ENCODE measurements at regions not wholly inside any gene's neighbourhood (a gene's known extent, or its start where the extent isn't known, plus 50 kb on each side); places are given as distances from the start of the nearest gene placed in this dataset.

DNA sequence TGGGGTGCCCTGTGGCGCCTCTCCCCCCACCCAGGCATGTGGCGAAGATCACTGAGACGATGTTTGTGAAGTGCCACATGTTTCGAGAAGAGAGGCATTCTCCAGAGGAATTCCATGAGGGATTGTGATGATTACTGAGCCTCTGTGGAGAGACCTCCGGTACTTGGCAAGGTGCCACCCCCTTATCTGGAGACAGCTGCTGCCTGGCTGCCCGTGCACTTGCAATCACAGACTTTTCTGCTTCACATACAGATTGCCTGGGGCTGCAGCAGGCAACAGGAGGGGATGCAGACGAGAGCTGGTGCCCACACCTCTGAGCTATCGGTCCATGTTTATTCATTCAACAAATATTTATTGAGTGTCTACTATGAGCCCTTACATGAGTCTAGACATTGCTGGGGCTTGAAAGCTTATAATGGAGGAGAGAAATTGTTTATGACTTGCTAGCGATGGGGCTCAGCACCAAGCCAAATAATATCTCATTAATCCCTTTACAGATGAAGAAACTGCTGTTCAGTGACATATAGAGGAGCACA lies 317.2 kb upstream of the ZFHX3 start:
- TF ChIP-seq, protein P1, sequence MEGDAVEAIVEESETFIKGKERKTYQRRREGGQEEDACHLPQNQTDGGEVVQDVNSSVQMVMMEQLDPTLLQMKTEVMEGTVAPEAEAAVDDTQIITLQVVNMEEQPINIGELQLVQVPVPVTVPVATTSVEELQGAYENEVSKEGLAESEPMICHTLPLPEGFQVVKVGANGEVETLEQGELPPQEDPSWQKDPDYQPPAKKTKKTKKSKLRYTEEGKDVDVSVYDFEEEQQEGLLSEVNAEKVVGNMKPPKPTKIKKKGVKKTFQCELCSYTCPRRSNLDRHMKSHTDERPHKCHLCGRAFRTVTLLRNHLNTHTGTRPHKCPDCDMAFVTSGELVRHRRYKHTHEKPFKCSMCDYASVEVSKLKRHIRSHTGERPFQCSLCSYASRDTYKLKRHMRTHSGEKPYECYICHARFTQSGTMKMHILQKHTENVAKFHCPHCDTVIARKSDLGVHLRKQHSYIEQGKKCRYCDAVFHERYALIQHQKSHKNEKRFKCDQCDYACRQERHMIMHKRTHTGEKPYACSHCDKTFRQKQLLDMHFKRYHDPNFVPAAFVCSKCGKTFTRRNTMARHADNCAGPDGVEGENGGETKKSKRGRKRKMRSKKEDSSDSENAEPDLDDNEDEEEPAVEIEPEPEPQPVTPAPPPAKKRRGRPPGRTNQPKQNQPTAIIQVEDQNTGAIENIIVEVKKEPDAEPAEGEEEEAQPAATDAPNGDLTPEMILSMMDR (IDR thresholded peaks at IDR 0.05) = no peak

DNA sequence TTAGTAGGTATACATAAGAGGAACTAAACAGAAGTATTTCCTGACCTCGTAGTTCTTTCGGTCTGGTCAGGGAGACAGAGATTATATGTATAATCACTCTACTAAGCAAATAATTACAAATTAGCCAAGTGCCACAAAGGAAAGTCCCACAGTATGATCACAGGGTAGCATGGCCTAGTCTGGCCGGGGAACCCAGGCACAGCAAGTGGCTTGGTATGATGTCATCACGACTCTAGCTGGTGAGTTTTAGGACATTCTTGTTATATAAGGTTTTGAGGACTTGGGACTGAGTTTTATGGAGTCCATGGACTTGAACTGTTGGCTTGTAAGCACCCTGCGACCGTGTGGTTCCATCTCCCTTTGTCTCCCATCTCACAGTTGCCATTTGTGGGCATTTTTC lies 316.5 kb upstream of the ZFHX3 start:
- TF ChIP-seq, protein P1 (IDR thresholded peaks at IDR 0.05) = no peak

DNA sequence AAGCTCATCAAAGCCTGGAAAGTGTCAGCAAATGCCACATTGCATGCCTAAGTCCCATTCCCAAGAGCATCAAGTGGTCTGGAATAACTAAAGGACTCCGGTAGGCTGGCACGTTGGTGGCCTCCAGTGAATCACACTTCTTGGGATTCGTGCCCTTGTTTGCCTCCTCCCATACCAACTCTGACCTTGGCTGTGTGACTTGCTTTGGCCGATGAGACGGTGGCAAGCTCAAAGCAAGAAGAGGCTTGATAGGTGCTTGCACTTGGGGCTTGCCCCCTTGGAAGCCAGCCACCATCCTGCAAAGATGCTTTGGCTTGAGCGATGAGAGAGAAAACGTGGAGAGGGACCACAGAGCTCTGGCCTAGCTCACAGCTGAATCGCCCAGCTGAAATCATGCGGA lies 313.1 kb upstream of the ZFHX3 start:
- TF ChIP-seq, protein P1 (IDR thresholded peaks at IDR 0.05) = no peak

DNA sequence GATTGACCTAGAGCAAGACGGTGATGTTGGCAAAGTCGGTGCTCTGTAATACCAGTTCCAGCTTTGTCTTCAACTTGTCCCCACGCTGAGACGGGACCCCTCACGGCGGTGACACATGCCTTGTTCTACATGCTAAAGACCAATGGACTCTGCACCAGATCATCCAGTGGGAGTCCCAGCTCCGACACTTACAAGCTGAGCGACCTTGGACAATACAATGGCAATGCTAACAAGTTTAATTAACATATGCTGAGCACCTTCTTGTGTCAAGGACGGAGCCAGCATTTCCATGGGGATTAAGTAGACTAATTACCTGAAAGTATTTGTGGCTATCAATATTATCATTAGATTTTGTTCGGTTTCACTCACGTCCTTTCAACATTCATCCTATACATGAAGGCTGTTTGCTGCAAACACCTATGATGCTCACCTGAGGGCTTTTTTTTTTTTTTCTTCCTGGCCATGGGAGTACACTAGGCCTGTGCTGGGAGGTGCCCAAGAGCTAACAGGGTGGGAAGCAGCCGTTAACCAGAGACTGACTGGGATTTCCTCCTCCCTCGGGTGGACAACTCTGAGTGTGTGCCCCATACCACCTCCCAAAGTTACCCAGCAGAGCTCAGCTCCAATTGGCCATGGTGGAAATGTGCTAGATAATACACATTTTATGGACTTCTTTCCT lies 308.6 kb upstream of the ZFHX3 start:
- TF ChIP-seq, protein P1 (IDR thresholded peaks at IDR 0.05) = no peak

DNA sequence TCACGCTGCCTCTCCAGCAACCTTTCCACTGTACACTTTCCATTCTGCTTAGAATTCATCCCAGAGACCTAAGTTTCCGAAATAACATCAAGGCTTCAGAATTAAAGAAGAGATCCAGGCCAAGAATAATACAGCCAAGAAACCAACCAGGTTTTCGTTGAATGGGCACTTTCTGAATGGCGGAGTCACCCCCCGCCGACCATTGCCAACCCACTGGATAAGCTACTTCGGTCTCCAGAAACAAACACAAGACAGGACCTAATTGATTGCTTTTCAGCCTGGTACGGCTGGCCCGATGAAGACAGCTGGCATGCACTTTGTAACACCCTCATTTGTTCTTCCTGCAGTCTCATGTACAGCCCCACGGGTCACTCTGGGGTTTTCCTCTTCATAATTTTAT lies 308.1 kb upstream of the ZFHX3 start:
- TF ChIP-seq, protein P1 (IDR thresholded peaks at IDR 0.05) = no peak

DNA sequence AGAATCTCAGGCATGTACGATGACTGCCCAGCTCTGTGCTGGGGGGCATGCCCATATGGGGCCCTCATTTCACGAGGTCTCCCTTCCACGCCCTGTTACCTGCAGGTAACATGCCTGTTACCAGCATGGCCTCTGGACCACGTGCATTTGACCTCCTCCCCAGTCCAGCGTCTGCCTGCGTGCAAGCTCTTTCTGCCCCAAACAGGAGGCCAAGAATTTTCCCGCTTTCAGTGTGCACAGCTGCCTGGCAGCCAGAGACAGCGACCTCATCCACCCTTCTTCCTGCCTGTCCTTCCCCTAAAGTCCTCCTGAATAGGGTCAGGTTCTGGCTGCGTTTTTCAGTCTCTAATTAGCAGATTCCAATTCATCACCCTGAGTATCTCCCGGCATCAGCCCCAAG lies 306.5 kb upstream of the ZFHX3 start:
- TF ChIP-seq, protein P1 (IDR thresholded peaks at IDR 0.05) = no peak

DNA sequence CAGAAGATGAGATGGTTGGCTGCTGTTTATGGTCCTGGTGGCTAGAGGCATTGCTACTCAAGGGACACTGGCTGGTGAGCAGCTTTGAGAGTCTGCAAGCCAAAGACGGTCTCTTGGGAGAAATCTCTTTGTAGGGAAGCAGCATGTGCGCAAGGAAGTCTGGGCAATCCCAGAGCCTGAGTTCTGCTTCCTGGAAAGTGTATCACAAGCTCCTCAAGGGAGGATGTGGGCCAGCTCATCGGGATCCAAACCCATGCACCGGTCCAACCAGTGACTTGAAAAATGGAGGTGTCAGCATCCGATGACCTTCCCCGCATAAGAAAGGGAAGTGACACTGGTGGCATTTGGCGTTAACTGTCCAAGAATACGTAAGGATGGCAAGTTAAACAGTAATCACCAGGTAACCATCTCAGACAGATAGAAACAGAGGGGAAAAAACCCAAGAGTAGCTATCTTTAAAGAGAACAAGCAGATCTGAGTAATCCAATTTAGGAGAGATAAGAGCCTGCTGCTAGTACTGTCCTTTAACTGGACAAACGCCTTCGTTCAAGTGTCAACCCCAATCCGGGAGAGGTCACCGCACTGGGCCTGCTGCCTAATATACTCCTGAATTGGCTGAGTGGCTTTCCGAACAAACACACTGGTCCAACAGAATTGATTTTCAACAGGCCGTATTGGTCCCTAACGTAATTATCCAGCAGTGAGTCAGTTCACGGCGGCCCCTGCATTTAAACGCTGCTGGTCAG lies 303.0 kb upstream of the ZFHX3 start:
- TF ChIP-seq, protein P1 (IDR thresholded peaks at IDR 0.05) = no peak

All from LNCAP (cell line).